Esophagus muscularis mucosa (tissue), 4 donors: ENCODE measurements at regions not wholly inside any gene's neighbourhood (a gene's known extent, or its start where the extent isn't known, plus 50 kb on each side); places are given as distances from the start of the nearest gene placed in this dataset.
"Not testable (repeated sequence)": the region's sequence is repeated elsewhere in the genome, so short reads cannot be mapped to it uniquely, and the experiment has no call there.

Source experiments
- DNase-seq: peaks from one replicate; pipeline ENCODE4 v3.0.0-alpha.2; 2017; ENCODE audit errors: extremely low spot score
- H3K27ac ChIP-seq, 4 donors: fragments of 200-600 bp; sonication (generic); replicated peaks in 1 of 4; 1 replicate in 3 of 4; 2 replicates in 1 of 4; pipeline ENCODE4 v1.5.1; 2016 to 2019; ENCODE audit warnings: mild to moderate bottlenecking in 1 of 4
- H3K27me3 ChIP-seq, 4 donors: fragments of 200-600 bp; sonication (generic); one replicate each; pipeline versions ENCODE4 v1.5.1 to v1.6.0; 2016 to 2019
- H3K36me3 ChIP-seq, 4 donors: fragments of 200-600 bp; sonication (generic); one replicate each; pipeline ENCODE4 v1.5.1; 2016 to 2019
- H3K4me1 ChIP-seq, 4 donors: fragments of 200-600 bp; sonication (generic); one replicate each; pipeline ENCODE4 v1.5.1; 2016 to 2019
- H3K4me3 ChIP-seq, 4 donors: fragments of 200-600 bp; sonication (generic); 1 replicate in 2 of 4; 2 replicates in 2 of 4; pipeline ENCODE4 v1.5.1; 2016 to 2019; ENCODE audit warnings: mild to moderate bottlenecking in 4 of 4, moderate library complexity in 1 of 4
- H3K9me3 ChIP-seq, 4 donors: fragments of 200-600 bp; sonication (generic); 1 replicate in 3 of 4; 2 replicates in 1 of 4; pipeline ENCODE4 v1.5.1; 2016 to 2019
- CTCF ChIP-seq, 3 experiments: fragments of 200-600 bp in 2 of 3; fragments of 450-650 bp in 1 of 3; sonication (generic) in 2 of 3; IDR thresholded peaks; one replicate each; pipeline ENCODE4 v1.5.1; 2017 to 2019; ENCODE audit warnings: antibody characterized with exemption in 3 of 3, mild to moderate bottlenecking in 2 of 3, moderate library complexity in 1 of 3
- EP300 ChIP-seq: sonication (generic); formaldehyde crosslinking; IDR thresholded peaks from one replicate; pipeline ENCODE4 v1.6.1; 2017; ENCODE audit warnings: antibody characterized with exemption
- POLR2A ChIP-seq: fragments of 450-650 bp; IDR thresholded peaks from one replicate; pipeline ENCODE4 v1.6.1; 2017; ENCODE audit warnings: antibody characterized with exemption, moderate library complexity, mild to moderate bottlenecking, low read depth
- POLR2AphosphoS5 ChIP-seq, 2 donors: sonication (generic); formaldehyde crosslinking; IDR thresholded peaks; one replicate each; pipeline ENCODE4 v1.6.1; 2017; ENCODE audit warnings: antibody characterized with exemption in 2 of 2
- WGBS: methylation state at CpG from one replicate; pipeline ENCODE4 v1.1.5; 2018; 5-methylcytosine and 5-hydroxymethylcytosine counted together
- intact Hi-C: fragments of 100-400 bp; cut with DNase I; formaldehyde crosslinking; loops from one replicate; pipeline ENCODE4 v1.15.1; 2023

GRCh38 chr20:29874476-29875202 lies 1382.8 kb upstream of the DEFB115 start:
- H3K4me3 ChIP-seq: no peak overlapping the region
- intact Hi-C loops: no loop called here
- 78% methylated on average over 25 of the region's 25 CpGs for WGBS
- TF ChIP-seq EP300: no peak
- no peak for TF ChIP-seq CTCF (IDR thresholded peaks at IDR 0.05)
- TF ChIP-seq POLR2A: no peak
- no peak for TF ChIP-seq POLR2AphosphoS5 (IDR thresholded peaks at IDR 0.05)
- DNase-seq: peak; percentile 91
- H3K27ac ChIP-seq: no peak overlapping the region
- no peaks in the 10 kb centered on the region for H3K4me1 ChIP-seq
- H3K9me3 ChIP-seq: peaks cover 0 to 50% (median 15%) of the 10 kb centered on the region in 4 donors
- no peaks in the 10 kb centered on the region for H3K36me3 ChIP-seq
- peaks cover 0 to 25% (median 2%) of the 10 kb centered on the region in 4 donors for H3K27me3 ChIP-seq

GRCh38 chr20:29875321-29876083 lies 1382.0 kb upstream of the DEFB115 start:
- WGBS: 79% methylated on average over 18 of the region's 27 CpGs
- intact Hi-C loops, H3K4me3 ChIP-seq, H3K4me1 ChIP-seq, DNase-seq, H3K27ac ChIP-seq, H3K36me3 ChIP-seq: not testable (repeated sequence)
- Histone ChIP-seq H3K27me3 (peaks cover 0 to 25% (median 2%) of the 10 kb centered on the region in 4 donors), H3K9me3 (peaks cover 0 to 50% (median 15%) of the 10 kb centered on the region in 4 donors)

- H3K4me1 ChIP-seq, H3K4me3 ChIP-seq, H3K36me3 ChIP-seq, intact Hi-C loops, H3K27ac ChIP-seq: not testable (repeated sequence)
- peaks cover 0 to 25% (median 2%) of the 10 kb centered on the region in 4 donors for H3K27me3 ChIP-seq
- peak; percentile 90 for DNase-seq
- H3K9me3 ChIP-seq: peaks cover 0 to 47% (median 15%) of the 10 kb centered on the region in 4 donors
- WGBS: 84% methylated on average over 41 of the region's 41 CpGs
Observed at GRCh38 chr20:29876084-29876910, 1381.2 kb upstream of the DEFB115 start.

GRCh38 chr20:29876911-29877285 lies 1380.6 kb upstream of the DEFB115 start:
- 84% methylated on average over 10 of the region's 10 CpGs for WGBS
- no peak overlapping the region for H3K27ac ChIP-seq
- no peak overlapping the region for H3K4me3 ChIP-seq
- H3K9me3 ChIP-seq: peaks cover 0 to 47% (median 15%) of the 10 kb centered on the region in 4 donors
- no peaks in the 10 kb centered on the region for H3K36me3 ChIP-seq
- no peaks in the 10 kb centered on the region for H3K4me1 ChIP-seq
- intact Hi-C loops: no loop called here
- peaks cover 0 to 25% (median 2%) of the 10 kb centered on the region in 4 donors for H3K27me3 ChIP-seq
- DNase-seq: peak; percentile 93
- TF ChIP-seq EP300: no peak
- TF ChIP-seq CTCF (IDR thresholded peaks at IDR 0.05): no peak
- TF ChIP-seq POLR2A: no peak
- TF ChIP-seq POLR2AphosphoS5 (IDR thresholded peaks at IDR 0.05): no peak

GRCh38 chr20:29877411-29878280 lies 1379.8 kb upstream of the DEFB115 start:
- H3K9me3 ChIP-seq: peaks cover 0 to 47% (median 15%) of the 10 kb centered on the region in 4 donors
- 66% methylated on average over 31 of the region's 31 CpGs for WGBS
- peak overlapping the region in 1 of 4 donors; percentile 16 for H3K4me3 ChIP-seq
- H3K27ac ChIP-seq, intact Hi-C loops, H3K36me3 ChIP-seq, H3K4me1 ChIP-seq, DNase-seq: not testable (repeated sequence)
- H3K27me3 ChIP-seq: peaks cover 0 to 25% (median 2%) of the 10 kb centered on the region in 4 donors
